Neural progenitor cell (in vitro differentiated cells): ENCODE measurements at regions not wholly inside any gene's neighbourhood (a gene's known extent, or its start where the extent isn't known, plus 50 kb on each side); places are given as distances from the start of the nearest gene placed in this dataset.

Experiments
- CTCF ChIP-seq: fragments of 200-600 bp; sonication (generic); IDR thresholded peaks from 2 replicates; pipeline ENCODE4 v1.5.1; 2017; ENCODE audit warnings: antibody characterized with exemption, mild to moderate bottlenecking
- EZH2 ChIP-seq: fragments of 200-600 bp; sonication (generic); IDR thresholded peaks from 2 replicates; pipeline ENCODE4 v1.6.1; 2017; ENCODE audit warnings: antibody characterized with exemption, mild to moderate bottlenecking, moderate library complexity
- EZH2phosphoT487 ChIP-seq: fragments of 200-600 bp; sonication (generic); IDR thresholded peaks from 2 replicates; pipeline ENCODE4 v1.6.1; 2017; ENCODE audit warnings: antibody characterized with exemption

GRCh38 chr6:144377586-144378210, 92.6 kb downstream of the UTRN start:
- TF ChIP-seq CTCF (no peak), EZH2 (no peak), EZH2phosphoT487 (no peak)
